ENCODE measurements at regions not wholly inside any gene's neighbourhood (a gene's known extent, or its start where the extent isn't known, plus 50 kb on each side); places are given as distances from the start of the nearest gene placed in this dataset.

DNA sequence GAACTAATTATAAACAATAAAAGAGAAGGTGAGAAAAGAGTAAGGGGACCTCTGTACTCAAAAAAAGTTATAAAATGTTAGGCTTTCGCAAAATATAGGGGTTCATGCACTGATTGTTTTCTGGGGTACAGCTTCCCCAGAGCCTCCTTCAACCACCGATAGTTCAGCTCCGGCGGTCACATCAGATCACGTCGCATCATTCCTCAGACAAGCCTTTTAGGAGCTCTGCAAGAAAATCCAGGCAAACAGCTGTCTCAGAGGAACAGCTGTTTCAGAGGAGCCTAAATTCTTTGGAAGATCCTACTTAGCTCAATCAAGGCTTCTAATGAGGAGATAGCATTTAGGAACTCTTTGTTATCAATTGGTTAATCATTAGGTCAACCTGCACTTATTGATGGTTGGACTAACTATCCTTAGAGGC, 78.7 kb downstream of the MYCN start:
- Histone ChIP-seq H3K27me3 (no peaks in the 10 kb centered on the region), H3K4me3 (no peak overlapping the region), H3K36me3 (replicated peaks in 1 of 2) (no peaks in the 10 kb centered on the region), H3K4me1 (replicated peaks in 1 of 2) (no peaks in the 10 kb centered on the region), H3K27ac (no peak overlapping the region), H3K9me3 (replicated peaks in 1 of 3) (no peaks in the 10 kb centered on the region)
- TF ChIP-seq POLR2A (IDR thresholded peaks at IDR 0.05) = no peak
- TF ChIP-seq, protein P1, sequence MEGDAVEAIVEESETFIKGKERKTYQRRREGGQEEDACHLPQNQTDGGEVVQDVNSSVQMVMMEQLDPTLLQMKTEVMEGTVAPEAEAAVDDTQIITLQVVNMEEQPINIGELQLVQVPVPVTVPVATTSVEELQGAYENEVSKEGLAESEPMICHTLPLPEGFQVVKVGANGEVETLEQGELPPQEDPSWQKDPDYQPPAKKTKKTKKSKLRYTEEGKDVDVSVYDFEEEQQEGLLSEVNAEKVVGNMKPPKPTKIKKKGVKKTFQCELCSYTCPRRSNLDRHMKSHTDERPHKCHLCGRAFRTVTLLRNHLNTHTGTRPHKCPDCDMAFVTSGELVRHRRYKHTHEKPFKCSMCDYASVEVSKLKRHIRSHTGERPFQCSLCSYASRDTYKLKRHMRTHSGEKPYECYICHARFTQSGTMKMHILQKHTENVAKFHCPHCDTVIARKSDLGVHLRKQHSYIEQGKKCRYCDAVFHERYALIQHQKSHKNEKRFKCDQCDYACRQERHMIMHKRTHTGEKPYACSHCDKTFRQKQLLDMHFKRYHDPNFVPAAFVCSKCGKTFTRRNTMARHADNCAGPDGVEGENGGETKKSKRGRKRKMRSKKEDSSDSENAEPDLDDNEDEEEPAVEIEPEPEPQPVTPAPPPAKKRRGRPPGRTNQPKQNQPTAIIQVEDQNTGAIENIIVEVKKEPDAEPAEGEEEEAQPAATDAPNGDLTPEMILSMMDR (IDR thresholded peaks at IDR 0.05) = no peak
- WGBS, 4 donors = 91 to 95% (median 94%) methylated on average over 4 to 6 of the region's 6 CpGs
- no peak for DNase-seq
- intact Hi-C loops (cut with DNase I) = no loop called here

GRCh38 chr2:16018277-16019059, 78.1 kb downstream of the MYCN start:
- Histone ChIP-seq H3K9me3 (replicated peaks in 1 of 3) (no peaks in the 10 kb centered on the region), H3K36me3 (replicated peaks in 1 of 2) (no peaks in the 10 kb centered on the region), H3K4me3 (no peak overlapping the region), H3K4me1 (replicated peaks in 1 of 2) (no peaks in the 10 kb centered on the region), H3K27me3 (peaks cover 6% of the 10 kb centered on the region), H3K27ac (no peak overlapping the region)
- intact Hi-C loops (cut with DNase I) = no loop called here
- DNase-seq = no peak
- TF ChIP-seq, protein P1 (IDR thresholded peaks at IDR 0.05) = no peak
- no peak for TF ChIP-seq POLR2A (IDR thresholded peaks at IDR 0.05)
- 90 to 95% (median 92%) methylated on average over 13 of the region's 13 CpGs for WGBS, 4 donors

DNA sequence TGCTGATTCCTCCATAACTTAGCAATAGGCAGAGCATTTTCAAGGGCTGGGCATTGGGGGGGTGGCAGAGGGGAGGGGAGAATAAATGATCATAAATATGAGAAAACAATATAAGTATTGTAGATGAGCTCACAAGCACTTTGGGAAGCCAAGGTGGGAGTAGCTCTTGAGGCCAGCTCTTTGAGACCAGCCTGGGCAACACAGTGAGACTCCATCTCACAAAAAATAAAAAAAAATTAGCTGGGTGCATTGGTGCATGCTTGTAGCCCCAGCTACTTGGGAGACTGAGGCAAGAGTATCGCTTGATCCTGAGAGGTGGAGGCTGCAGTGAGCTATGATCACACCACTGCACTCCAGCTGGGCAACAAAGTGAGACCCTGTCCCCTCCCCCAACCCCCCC, 75.9 kb downstream of the MYCN start:
- Histone ChIP-seq H3K4me1 (replicated peaks in 1 of 2) (no peaks in the 10 kb centered on the region), H3K36me3 (replicated peaks in 1 of 2) (no peaks in the 10 kb centered on the region), H3K9me3 (replicated peaks in 1 of 3) (no peaks in the 10 kb centered on the region), H3K4me3 (no peak overlapping the region), H3K27ac (no peak overlapping the region), H3K27me3 (peaks cover 12% of the 10 kb centered on the region)
- TF ChIP-seq, protein P1 (IDR thresholded peaks at IDR 0.05) = no peak
- no peak for DNase-seq
- intact Hi-C loops (cut with DNase I) = no loop called here
- WGBS, 4 donors = 95 to 100% (median 99%) methylated on average over 1 of the region's 1 CpG

GRCh38 chr2:16015903-16016265, 75.5 kb downstream of the MYCN start:
- Histone ChIP-seq H3K27me3 (peaks cover 12% of the 10 kb centered on the region), H3K27ac (no peak overlapping the region), H3K4me3 (no peak overlapping the region), H3K9me3 (replicated peaks in 1 of 3) (no peaks in the 10 kb centered on the region), H3K36me3 (replicated peaks in 1 of 2) (no peaks in the 10 kb centered on the region), H3K4me1 (replicated peaks in 1 of 2) (no peaks in the 10 kb centered on the region)
- 53 to 61% (median 55%) methylated on average over 2 of the region's 2 CpGs for WGBS, 4 donors
- TF ChIP-seq, protein P1 (IDR thresholded peaks at IDR 0.05) = no peak
- no peak for TF ChIP-seq POLR2A (IDR thresholded peaks at IDR 0.05)
- DNase-seq = no peak
- intact Hi-C loops (cut with DNase I) = no loop called here
